ENCODE measurements at regions not wholly inside any gene's neighbourhood (a gene's known extent, or its start where the extent isn't known, plus 50 kb on each side); places are given as distances from the start of the nearest gene placed in this dataset.

GRCh38 chr3:135865553-135865952 is 100.0 kb upstream of the PPP2R3A start:
- Histone ChIP-seq H3K27ac (ENCODE audit: low read depth, low read length) (no peak overlapping the region), H2AFZ (ENCODE audit: low read length) (no peak overlapping the region), H3K4me1 (ENCODE audit: insufficient read depth, low read length) (no peaks in the 10 kb centered on the region), H3K9me3 (ENCODE audit: low read depth, low read length) (no peaks in the 10 kb centered on the region), H3K4me3 (ENCODE audit: insufficient read depth, low read length) (no peak overlapping the region), H3K4me2 (ENCODE audit: insufficient read depth, low read length) (no peak overlapping the region), H3K36me3 (ENCODE audit: insufficient read depth, low read length) (no peaks in the 10 kb centered on the region), H3K79me2 (ENCODE audit: insufficient read depth, low read length) (no peaks in the 10 kb centered on the region), H3K27me3 (ENCODE audit: insufficient read depth, low read length) (no peaks in the 10 kb centered on the region), H4K20me1 (ENCODE audit: insufficient read depth, low read length) (no peaks in the 10 kb centered on the region)
- TF ChIP-seq CTCF (IDR thresholded peaks at IDR 0.05; ENCODE audit: extremely low read depth, low read depth, low read length): no peak
- no peak for DNase-seq (ENCODE audit: insufficient read length, low spot score, missing footprints)

- Histone ChIP-seq H3K9me3 (ENCODE audit: low read depth, low read length) (no peaks in the 10 kb centered on the region), H3K27ac (ENCODE audit: low read depth, low read length) (no peak overlapping the region), H3K36me3 (ENCODE audit: insufficient read depth, low read length) (no peaks in the 10 kb centered on the region), H2AFZ (ENCODE audit: low read length) (no peak overlapping the region), H4K20me1 (ENCODE audit: insufficient read depth, low read length) (no peaks in the 10 kb centered on the region), H3K27me3 (ENCODE audit: insufficient read depth, low read length) (no peaks in the 10 kb centered on the region), H3K4me1 (ENCODE audit: insufficient read depth, low read length) (no peaks in the 10 kb centered on the region), H3K79me2 (ENCODE audit: insufficient read depth, low read length) (no peaks in the 10 kb centered on the region), H3K4me2 (ENCODE audit: insufficient read depth, low read length) (no peak overlapping the region), H3K4me3 (ENCODE audit: insufficient read depth, low read length) (no peak overlapping the region)
- no peak for DNase-seq (ENCODE audit: insufficient read length, low spot score, missing footprints)
- TF ChIP-seq CTCF (IDR thresholded peaks at IDR 0.05; ENCODE audit: extremely low read depth, low read depth, low read length): no peak
Measured at GRCh38 chr3:135867911-135868310, 97.6 kb upstream of the PPP2R3A start.

- H3K4me2 ChIP-seq (ENCODE audit: insufficient read depth, low read length): no peak overlapping the region
- no peaks in the 10 kb centered on the region for H3K27me3 ChIP-seq (ENCODE audit: insufficient read depth, low read length)
- H3K4me1 ChIP-seq (ENCODE audit: insufficient read depth, low read length): no peaks in the 10 kb centered on the region
- H3K9me3 ChIP-seq (ENCODE audit: low read depth, low read length): no peaks in the 10 kb centered on the region
- H2AFZ ChIP-seq (ENCODE audit: low read length): no peak overlapping the region
- H3K27ac ChIP-seq (ENCODE audit: low read depth, low read length): no peak overlapping the region
- no peaks in the 10 kb centered on the region for H4K20me1 ChIP-seq (ENCODE audit: insufficient read depth, low read length)
- no peak for DNase-seq (ENCODE audit: insufficient read length, low spot score, missing footprints)
- TF ChIP-seq CTCF (IDR thresholded peaks at IDR 0.05; ENCODE audit: extremely low read depth, low read depth, low read length): no peak
- no peaks in the 10 kb centered on the region for H3K36me3 ChIP-seq (ENCODE audit: insufficient read depth, low read length)
- no peaks in the 10 kb centered on the region for H3K79me2 ChIP-seq (ENCODE audit: insufficient read depth, low read length)
- no peak overlapping the region for H3K4me3 ChIP-seq (ENCODE audit: insufficient read depth, low read length)
Measured at GRCh38 chr3:135868801-135869200, 96.7 kb upstream of the PPP2R3A start.

- no peaks in the 10 kb centered on the region for H3K4me1 ChIP-seq (ENCODE audit: insufficient read depth, low read length)
- H4K20me1 ChIP-seq (ENCODE audit: insufficient read depth, low read length): no peaks in the 10 kb centered on the region
- no peaks in the 10 kb centered on the region for H3K9me3 ChIP-seq (ENCODE audit: low read depth, low read length)
- no peaks in the 10 kb centered on the region for H3K79me2 ChIP-seq (ENCODE audit: insufficient read depth, low read length)
- no peak overlapping the region for H3K27ac ChIP-seq (ENCODE audit: low read depth, low read length)
- no peaks in the 10 kb centered on the region for H3K27me3 ChIP-seq (ENCODE audit: insufficient read depth, low read length)
- H2AFZ ChIP-seq (ENCODE audit: low read length): no peak overlapping the region
- no peaks in the 10 kb centered on the region for H3K36me3 ChIP-seq (ENCODE audit: insufficient read depth, low read length)
- no peak overlapping the region for H3K4me2 ChIP-seq (ENCODE audit: insufficient read depth, low read length)
- no peak for TF ChIP-seq CTCF (IDR thresholded peaks at IDR 0.05; ENCODE audit: extremely low read depth, low read depth, low read length)
- no peak for DNase-seq (ENCODE audit: insufficient read length, low spot score, missing footprints)
- no peak overlapping the region for H3K4me3 ChIP-seq (ENCODE audit: insufficient read depth, low read length)
Measured at GRCh38 chr3:135869439-135870105, 96.0 kb upstream of the PPP2R3A start.
